Heart left ventricle (tissue), 16 donors: ENCODE measurements at regions not wholly inside any gene's neighbourhood (a gene's known extent, or its start where the extent isn't known, plus 50 kb on each side); places are given as distances from the start of the nearest gene placed in this dataset.
A peak's percentile ranks its signal among the peaks of the same experiment; 100 is the strongest.

Source experiments
- ATAC-seq, 4 donors: fragments of 200-7000 bp; cut with Tn5 transposase; one replicate each; pipeline ENCODE4 v1.9.1; 2020 to 2022; ENCODE audit warnings: moderate library complexity in 4 of 4, mild to moderate bottlenecking in 3 of 4, moderate number of reproducible peaks in 1 of 4
- DNase-seq, 5 donors: peaks; one replicate each; pipeline ENCODE4 v3.0.0-alpha.2; 2020
- H3K27ac ChIP-seq, 12 donors: fragments of 200-600 bp; sonication (generic) in 4 of 12; one replicate each; pipeline versions ENCODE4 v1.5.0 to v1.8.0; 2016 to 2022; ENCODE audit warnings: mild to moderate bottlenecking in 2 of 12
- H3K27me3 ChIP-seq, 9 donors: fragments of 200-600 bp; sonication (generic) in 2 of 9; one replicate each; pipeline versions ENCODE4 v1.5.1 to v1.8.0; 2016 to 2022; ENCODE audit warnings: mild to moderate bottlenecking in 3 of 9
- H3K36me3 ChIP-seq, 9 donors: fragments of 200-600 bp; sonication (generic) in 2 of 9; one replicate each; pipeline versions ENCODE4 v1.5.0 to v1.8.0; 2018 to 2022; ENCODE audit warnings: mild to moderate bottlenecking in 2 of 9
- H3K4me1 ChIP-seq, 12 donors: fragments of 200-600 bp; sonication (generic) in 4 of 12; one replicate each; pipeline versions ENCODE4 v1.5.0 to v1.8.0; 2016 to 2022; ENCODE audit warnings: mild to moderate bottlenecking in 3 of 12
- H3K4me3 ChIP-seq, 12 donors: fragments of 200-600 bp; sonication (generic) in 4 of 12; one replicate each; pipeline versions ENCODE4 v1.5.0 to v1.8.0; 2017 to 2022; ENCODE audit warnings: mild to moderate bottlenecking in 9 of 12, moderate library complexity in 4 of 12
- H3K9me3 ChIP-seq, 12 donors: fragments of 200-600 bp; sonication (generic) in 4 of 12; one replicate each; pipeline versions ENCODE4 v1.5.0 to v1.8.0; 2016 to 2022; ENCODE audit warnings: mild to moderate bottlenecking in 1 of 12
- CTCF ChIP-seq, 12 donors: fragments of 200-600 bp; sonication (generic) in 4 of 12; IDR thresholded peaks; one replicate each; pipeline versions ENCODE4 v1.5.0 to v1.8.0; 2018 to 2022; ENCODE audit warnings: antibody characterized with exemption in 12 of 12, mild to moderate bottlenecking in 5 of 12
- POLR2A ChIP-seq, 2 donors: fragments of 450-650 bp; IDR thresholded peaks; one replicate each; pipeline ENCODE4 v1.6.1; 2017; ENCODE audit warnings: antibody characterized with exemption in 2 of 2, mild to moderate bottlenecking in 2 of 2, moderate library complexity in 2 of 2
- WGBS, 4 donors: extraction: QIAGEN DNeasy Blood & Tissue Kit in 2 of 4; methylation state at CpG; one replicate each; pipeline versions ENCODE4 v1.1.5 to v1.1.7; 2013 to 2018; 5-methylcytosine and 5-hydroxymethylcytosine counted together
- intact Hi-C, 10 donors: fragments of 100-400 bp; cut with DNase I; formaldehyde crosslinking; loops; one replicate each; pipeline versions ENCODE4 v1.11.1 to v1.14.2; 2022
- donor health status: ischemic (EF 13 %, LVEDD 7.1; RV severe dilation, severe dysfunction).
- donor health status: healthy with polysubstance abuse.
- donor health status: DM: no; HTN: yes; CAD: no.
- donor health status: DM: no; HTN: no; CAD: no.
- donor health status: ischemic (EF 25% LVEDD 6.9; RV normal size, moderate dysfunction).
- donor health status: ischemic (EF 25% LVEDD 5.7; RV mildly dilated, moderate dysfunction).
- donor health status: healthy.
- donor health status: DM: yes; HTN: yes; CAD: no.
- donor health status: ischemic (EF 35%, LVEDD 5.7; RV mildly dilated, moderate dysfunction).
- donor health status: nonischemic (EF 11% LVEDD 7.7; RV severe dilation, severe dysfunction).
- donor health status: DM: yes; HTN: yes; CAD: no.
- donor health status: PGD.
- donor health status: ischemic (EF 29% LVEDD 5.4; RV normal size, mild dysfunction).
- donor health status: nonischemic (EF 23%, LVEDD 6.1; RV moderate dilation, normal function).

- H3K9me3 ChIP-seq: no peaks in the 10 kb centered on the region
- no peaks in the 10 kb centered on the region for H3K36me3 ChIP-seq
- H3K27ac ChIP-seq: no peak overlapping the region
- no peak for DNase-seq
- ATAC-seq: no peak
- WGBS, 4 donors: 73 to 86% (median 82%) methylated on average over 5 of the region's 5 CpGs
- no peak overlapping the region for H3K4me3 ChIP-seq
- H3K27me3 ChIP-seq: no peaks in the 10 kb centered on the region
- no peaks in the 10 kb centered on the region for H3K4me1 ChIP-seq
- TF ChIP-seq POLR2A (IDR thresholded peaks at IDR 0.05) (no peak), CTCF (IDR thresholded peaks at IDR 0.05) (no peak)
- intact Hi-C loops: no loop called here
These were observed 129.9 kb upstream of the OSTN start for GRCh38 chr3:191068946-191069813.

GRCh38 chr3:191066669-191067068 lies 132.4 kb upstream of the OSTN start:
- ATAC-seq: no peak
- Histone ChIP-seq H3K9me3 (no peaks in the 10 kb centered on the region), H3K4me1 (no peaks in the 10 kb centered on the region), H3K27ac (no peak overlapping the region), H3K36me3 (no peaks in the 10 kb centered on the region), H3K4me3 (no peak overlapping the region), H3K27me3 (no peaks in the 10 kb centered on the region)
- WGBS, 4 donors: 83 to 93% (median 87%) methylated on average over 1 of the region's 1 CpG
- no peak for DNase-seq
- intact Hi-C loops: no loop called here
- no peak for TF ChIP-seq POLR2A (IDR thresholded peaks at IDR 0.05)
- no peak for TF ChIP-seq CTCF (IDR thresholded peaks at IDR 0.05)

- intact Hi-C loops: no loop called here
- no peak overlapping the region for H3K4me3 ChIP-seq
- no peaks in the 10 kb centered on the region for H3K9me3 ChIP-seq
- TF ChIP-seq POLR2A (IDR thresholded peaks at IDR 0.05): no peak
- no peak for TF ChIP-seq CTCF (IDR thresholded peaks at IDR 0.05)
- no peaks in the 10 kb centered on the region for H3K36me3 ChIP-seq
- no peaks in the 10 kb centered on the region for H3K27me3 ChIP-seq
- no peak overlapping the region for H3K27ac ChIP-seq
- WGBS, 4 donors: 61 to 68% (median 64%) methylated on average over 6 of the region's 6 CpGs
- no peaks in the 10 kb centered on the region for H3K4me1 ChIP-seq
- ATAC-seq: peak in 3 of 4 donors; percentile 34 to 83 (median 41)
- DNase-seq: no peak
These were observed 133.7 kb upstream of the OSTN start for GRCh38 chr3:191065181-191065805.

- ATAC-seq: no peak
- intact Hi-C loops: loop anchor here (1.0 to 5.0 kb wide), 7 partner anchors 164 to 350 kb away; no protein-coding TSS in a partner anchor
- WGBS, 4 donors: 24 to 31% (median 28%) methylated on average over 4 of the region's 4 CpGs
- Histone ChIP-seq H3K27ac (no peak overlapping the region), H3K27me3 (no peaks in the 10 kb centered on the region), H3K4me3 (no peak overlapping the region), H3K9me3 (no peaks in the 10 kb centered on the region), H3K4me1 (no peaks in the 10 kb centered on the region), H3K36me3 (no peaks in the 10 kb centered on the region)
- peak; percentile 21 to 59 (median 50) for TF ChIP-seq CTCF (IDR thresholded peaks at IDR 0.05)
- TF ChIP-seq POLR2A (IDR thresholded peaks at IDR 0.05): no peak
- no peak for DNase-seq
These were observed 148.0 kb upstream of the OSTN start for GRCh38 chr3:191051037-191051436.
